Gastroesophageal sphincter (tissue), 4 donors: ENCODE measurements at regions not wholly inside any gene's neighbourhood (a gene's known extent, or its start where the extent isn't known, plus 50 kb on each side); places are given as distances from the start of the nearest gene placed in this dataset.
"Not testable (repeated sequence)": the region's sequence is repeated elsewhere in the genome, so short reads cannot be mapped to it uniquely, and the experiment has no call there.

Experiments
- ATAC-seq: fragments of 150-250 bp; one replicate; pipeline ENCODE4 v1.9.1; 2016; ENCODE audit warnings: mild to moderate bottlenecking, moderate library complexity
- H3K27ac ChIP-seq, 4 donors: fragments of 200-600 bp; sonication (generic) in 3 of 4; 1 replicate in 3 of 4; 2 replicates in 1 of 4; pipeline ENCODE4 v1.5.1; 2016 to 2019
- H3K27me3 ChIP-seq: fragments of 200-600 bp; sonication (generic); one replicate; pipeline ENCODE4 v1.5.1; 2019
- H3K36me3 ChIP-seq, 2 donors: fragments of 200-600 bp; sonication (generic); one replicate each; pipeline ENCODE4 v1.5.1; 2019; ENCODE audit warnings: control low read depth in 1 of 2
- H3K4me1 ChIP-seq, 3 donors: fragments of 200-600 bp; sonication (generic); 1 replicate in 2 of 3; 2 replicates in 1 of 3; pipeline ENCODE4 v1.5.1; 2016 to 2019; ENCODE audit warnings: control low read depth in 2 of 3
- H3K4me3 ChIP-seq, 2 donors: fragments of 200-600 bp; sonication (generic); one replicate each; pipeline ENCODE4 v1.5.1; 2019; ENCODE audit warnings: mild to moderate bottlenecking in 1 of 2, moderate library complexity in 1 of 2
- H3K9me3 ChIP-seq, 3 donors: fragments of 200-600 bp; sonication (generic); one replicate each; pipeline ENCODE4 v1.5.1; 2017 to 2019; ENCODE audit warnings: control low read depth in 2 of 3
- EP300 ChIP-seq: sonication (generic); formaldehyde crosslinking; IDR thresholded peaks from one replicate; pipeline ENCODE4 v1.6.1; 2017; ENCODE audit warnings: antibody characterized with exemption, mild to moderate bottlenecking
- POLR2A ChIP-seq, 2 donors: fragments of 450-650 bp; IDR thresholded peaks; one replicate each; pipeline ENCODE4 v1.6.1; 2017; ENCODE audit warnings: antibody characterized with exemption in 2 of 2, mild to moderate bottlenecking in 2 of 2, moderate library complexity in 1 of 2
- POLR2AphosphoS5 ChIP-seq: sonication (generic); formaldehyde crosslinking; IDR thresholded peaks from one replicate; pipeline ENCODE4 v1.6.1; 2017; ENCODE audit warnings: antibody characterized with exemption
- WGBS, 2 donors: methylation state at CpG; one replicate each; pipeline ENCODE4 v1.1.5; 2018; ENCODE audit warnings: low coverage in 1 of 2; 5-methylcytosine and 5-hydroxymethylcytosine counted together
- TF ChIP-seq, protein P1 (sequence below), 4 experiments: fragments of 200-600 bp in 2 of 4; fragments of 450-650 bp in 2 of 4; sonication (generic) in 1 of 4; IDR thresholded peaks; one replicate each; pipeline ENCODE4 v1.5.1; 2017 to 2019; ENCODE audit warnings: antibody characterized with exemption in 4 of 4, mild to moderate bottlenecking in 2 of 4, moderate library complexity in 2 of 4

DNA sequence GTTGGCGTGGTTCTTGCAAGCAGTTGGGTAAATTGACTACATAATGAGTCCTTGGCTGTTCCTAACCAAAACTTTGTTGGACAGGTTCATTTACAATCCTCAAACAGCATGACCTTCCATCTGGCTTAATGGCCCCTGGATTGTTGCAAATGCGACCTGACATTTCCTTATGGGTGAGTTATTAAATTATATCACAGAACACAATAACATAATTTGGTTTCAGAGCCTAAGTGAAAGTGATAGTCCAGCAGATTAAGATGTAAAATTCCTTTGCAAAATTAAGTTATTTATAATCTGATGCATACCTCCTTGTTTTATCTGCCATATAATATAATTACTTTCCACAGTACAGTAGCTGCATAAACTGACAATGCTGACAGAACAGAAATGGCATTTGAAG, 224.4 kb downstream of the TUSC1 start:
- Histone ChIP-seq H3K27me3 (no peaks in the 10 kb centered on the region), H3K36me3 (no peaks in the 10 kb centered on the region), H3K4me3 (no peak overlapping the region), H3K4me1 (no peaks in the 10 kb centered on the region), H3K9me3 (no peaks in the 10 kb centered on the region), H3K27ac (no peak overlapping the region)
- no peak for ATAC-seq
- WGBS, 2 donors = 44 to 59% methylated on average over 2 of the region's 2 CpGs
- no peak for TF ChIP-seq POLR2A (IDR thresholded peaks at IDR 0.05)
- no peak for TF ChIP-seq EP300
- no peak for TF ChIP-seq POLR2AphosphoS5
- TF ChIP-seq, protein P1, sequence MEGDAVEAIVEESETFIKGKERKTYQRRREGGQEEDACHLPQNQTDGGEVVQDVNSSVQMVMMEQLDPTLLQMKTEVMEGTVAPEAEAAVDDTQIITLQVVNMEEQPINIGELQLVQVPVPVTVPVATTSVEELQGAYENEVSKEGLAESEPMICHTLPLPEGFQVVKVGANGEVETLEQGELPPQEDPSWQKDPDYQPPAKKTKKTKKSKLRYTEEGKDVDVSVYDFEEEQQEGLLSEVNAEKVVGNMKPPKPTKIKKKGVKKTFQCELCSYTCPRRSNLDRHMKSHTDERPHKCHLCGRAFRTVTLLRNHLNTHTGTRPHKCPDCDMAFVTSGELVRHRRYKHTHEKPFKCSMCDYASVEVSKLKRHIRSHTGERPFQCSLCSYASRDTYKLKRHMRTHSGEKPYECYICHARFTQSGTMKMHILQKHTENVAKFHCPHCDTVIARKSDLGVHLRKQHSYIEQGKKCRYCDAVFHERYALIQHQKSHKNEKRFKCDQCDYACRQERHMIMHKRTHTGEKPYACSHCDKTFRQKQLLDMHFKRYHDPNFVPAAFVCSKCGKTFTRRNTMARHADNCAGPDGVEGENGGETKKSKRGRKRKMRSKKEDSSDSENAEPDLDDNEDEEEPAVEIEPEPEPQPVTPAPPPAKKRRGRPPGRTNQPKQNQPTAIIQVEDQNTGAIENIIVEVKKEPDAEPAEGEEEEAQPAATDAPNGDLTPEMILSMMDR (IDR thresholded peaks at IDR 0.05) = no peak

DNA sequence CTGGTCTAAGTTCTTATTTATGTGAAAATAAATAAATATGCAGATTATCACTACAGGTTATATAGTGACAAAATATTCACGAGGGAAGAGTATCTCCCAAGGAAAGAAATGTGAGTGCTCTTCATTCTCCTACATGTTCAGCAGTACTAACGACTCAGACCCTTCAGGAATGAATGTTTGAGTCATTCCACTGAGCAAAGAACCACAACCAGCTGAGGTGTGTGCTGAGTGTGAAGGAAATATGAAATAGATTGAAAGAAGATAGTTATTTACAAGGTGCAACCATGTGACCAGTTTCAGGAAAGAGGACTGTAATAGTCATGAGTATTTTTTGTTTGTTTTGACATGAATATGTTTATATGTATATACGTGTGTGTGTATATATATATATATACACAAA, 228.7 kb downstream of the TUSC1 start:
- Histone ChIP-seq H3K9me3 (no peaks in the 10 kb centered on the region), H3K4me3 (no peak overlapping the region), H3K27me3 (no peaks in the 10 kb centered on the region), H3K27ac (no peak overlapping the region), H3K4me1 (no peaks in the 10 kb centered on the region), H3K36me3 (no peaks in the 10 kb centered on the region)
- 62 to 69% methylated on average over 2 to 3 of the region's 3 CpGs for WGBS, 2 donors
- TF ChIP-seq EP300 = no peak
- TF ChIP-seq POLR2AphosphoS5 = no peak
- TF ChIP-seq, protein P1 (IDR thresholded peaks at IDR 0.05) = no peak
- TF ChIP-seq POLR2A (IDR thresholded peaks at IDR 0.05) = no peak
- ATAC-seq = no peak

DNA sequence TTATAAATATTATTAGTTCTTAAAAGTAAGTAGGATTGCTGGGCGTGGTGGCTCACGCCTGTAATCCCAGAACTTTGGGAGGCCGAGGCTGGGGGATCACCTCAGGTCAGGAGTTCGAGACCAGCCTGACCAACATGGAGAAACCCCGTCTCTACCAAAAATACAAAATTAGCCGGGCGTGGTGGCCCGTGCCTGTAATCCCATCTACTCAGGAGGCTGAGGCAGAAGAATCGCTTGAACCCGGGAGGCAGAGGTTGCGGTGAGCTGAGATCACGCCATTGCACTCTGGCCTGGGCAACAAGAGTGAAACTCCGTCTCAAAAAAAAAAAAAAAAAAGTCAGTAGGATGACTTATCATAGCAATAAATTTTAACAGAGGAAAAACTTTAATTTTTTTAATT, 232.5 kb downstream of the TUSC1 start:
- not testable (repeated sequence) for ATAC-seq, H3K4me1 ChIP-seq, H3K27ac ChIP-seq, H3K4me3 ChIP-seq, H3K27me3 ChIP-seq, H3K36me3 ChIP-seq, H3K9me3 ChIP-seq
- WGBS, 2 donors = 91 to 94% methylated on average over 10 to 11 of the region's 13 CpGs

DNA sequence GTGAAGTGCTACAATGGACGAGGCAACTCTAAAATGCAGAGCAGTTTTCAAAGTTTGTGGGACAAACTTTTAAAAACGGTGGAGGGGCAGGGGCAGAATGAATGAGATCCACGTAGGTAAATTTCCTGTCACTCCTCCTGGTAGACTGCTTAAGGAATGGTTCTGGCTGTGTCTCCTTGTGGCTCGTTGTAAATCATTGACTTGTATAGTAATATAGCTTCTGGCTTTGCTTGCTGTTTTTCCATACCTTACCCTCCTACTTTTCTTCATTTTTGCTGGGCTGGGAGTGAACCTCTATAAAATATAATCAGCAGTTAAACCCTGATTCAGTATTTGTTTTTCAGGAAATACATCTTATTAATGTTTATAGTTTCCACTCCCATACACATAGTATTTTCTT, 235.7 kb downstream of the TUSC1 start:
- WGBS, 2 donors = 61 to 68% methylated on average over 3 to 4 of the region's 4 CpGs
- Histone ChIP-seq H3K4me3 (no peak overlapping the region), H3K9me3 (no peaks in the 10 kb centered on the region), H3K27ac (no peak overlapping the region), H3K4me1 (no peaks in the 10 kb centered on the region), H3K36me3 (no peaks in the 10 kb centered on the region), H3K27me3 (no peaks in the 10 kb centered on the region)
- no peak for TF ChIP-seq POLR2AphosphoS5
- TF ChIP-seq POLR2A (IDR thresholded peaks at IDR 0.05) = no peak
- TF ChIP-seq, protein P1 (IDR thresholded peaks at IDR 0.05) = no peak
- no peak for TF ChIP-seq EP300
- ATAC-seq = no peak

DNA sequence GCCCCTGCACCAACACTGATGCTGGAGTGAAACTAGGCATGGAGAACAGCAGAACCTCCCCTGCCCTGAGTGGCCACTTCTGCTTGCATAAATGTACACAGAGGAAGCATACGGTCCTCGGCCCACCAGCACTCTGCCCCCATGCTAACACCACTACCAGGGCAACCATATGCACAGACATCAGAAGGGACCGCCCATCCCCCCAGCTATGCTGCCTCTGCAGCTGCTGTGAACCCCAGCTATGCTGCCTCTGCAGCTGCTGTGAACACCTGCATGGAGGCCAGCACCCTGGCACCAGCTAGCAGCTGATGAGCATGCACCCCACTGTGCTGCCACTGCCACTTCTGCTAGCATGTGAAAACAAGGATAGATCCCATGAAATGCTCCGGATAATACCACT, 250.3 kb downstream of the TUSC1 start:
- ATAC-seq = no peak
- H3K4me3 ChIP-seq = no peak overlapping the region
- no peak overlapping the region for H3K27ac ChIP-seq
- peaks cover 0 to 8% (median 0%) of the 10 kb centered on the region in 3 donors for H3K9me3 ChIP-seq
- no peaks in the 10 kb centered on the region for H3K27me3 ChIP-seq
- no peaks in the 10 kb centered on the region for H3K4me1 ChIP-seq
- WGBS, 2 donors = no CpG with 5 or more reads among the region's 4 CpGs
- no peaks in the 10 kb centered on the region for H3K36me3 ChIP-seq
- no peak for TF ChIP-seq POLR2AphosphoS5
- TF ChIP-seq EP300 = no peak
- TF ChIP-seq, protein P1 (IDR thresholded peaks at IDR 0.05) = no peak
- no peak for TF ChIP-seq POLR2A (IDR thresholded peaks at IDR 0.05)
